Activated gamma-delta T cell treated with anti-CD3 and anti-CD28 coated beads, Interleukin-2, amount 50 U/mL, for 16 hours (primary cell): ENCODE measurements at regions not wholly inside any gene's neighbourhood (a gene's known extent, or its start where the extent isn't known, plus 50 kb on each side); places are given as distances from the start of the nearest gene placed in this dataset.

Experiments
- DNase-seq: peaks from one replicate; pipeline ENCODE4 v3.0.0-alpha.2; 2020; ENCODE audit warnings: low read depth

GRCh38 chr18:38586327-38586726 lies 1020.7 kb upstream of the CELF4 start:
- no peak for DNase-seq

GRCh38 chr18:38579764-38580163 lies 1014.2 kb upstream of the CELF4 start:
- no peak for DNase-seq

- DNase-seq = no peak
Measured at GRCh38 chr18:38576916-38577315, 1011.3 kb upstream of the CELF4 start.

- DNase-seq = no peak
Measured at GRCh38 chr18:38576349-38576748, 1010.8 kb upstream of the CELF4 start.

- DNase-seq = no peak
Measured at GRCh38 chr18:38575648-38576047, 1010.0 kb upstream of the CELF4 start.

GRCh38 chr18:38575023-38575422 lies 1009.4 kb upstream of the CELF4 start:
- no peak for DNase-seq

GRCh38 chr18:38572554-38573111 lies 1007.0 kb upstream of the CELF4 start:
- no peak for DNase-seq

GRCh38 chr18:38571651-38572050 lies 1006.1 kb upstream of the CELF4 start:
- DNase-seq = no peak

- DNase-seq = no peak
Measured at GRCh38 chr18:38565513-38565912, 999.9 kb upstream of the CELF4 start.

- no peak for DNase-seq
Measured at GRCh38 chr18:38563396-38563980, 997.9 kb upstream of the CELF4 start.

GRCh38 chr18:38557006-38557405 lies 991.4 kb upstream of the CELF4 start:
- no peak for DNase-seq

- DNase-seq = no peak
Measured at GRCh38 chr18:38552732-38553321, 987.2 kb upstream of the CELF4 start.

GRCh38 chr18:38551881-38552280 lies 986.3 kb upstream of the CELF4 start:
- no peak for DNase-seq

GRCh38 chr18:38545071-38545470 lies 979.5 kb upstream of the CELF4 start:
- no peak for DNase-seq

- DNase-seq = no peak
Measured at GRCh38 chr18:38539856-38540255, 974.3 kb upstream of the CELF4 start.

- DNase-seq = no peak
Measured at GRCh38 chr18:38539371-38539770, 973.8 kb upstream of the CELF4 start.

- no peak for DNase-seq
Measured at GRCh38 chr18:38534073-38534472, 968.5 kb upstream of the CELF4 start.

GRCh38 chr18:38526922-38527321 lies 961.3 kb upstream of the CELF4 start:
- DNase-seq = no peak

- DNase-seq = no peak
Measured at GRCh38 chr18:38525039-38525438, 959.4 kb upstream of the CELF4 start.

GRCh38 chr18:38520786-38521185 lies 955.2 kb upstream of the CELF4 start:
- no peak for DNase-seq

GRCh38 chr18:38502539-38502938 lies 936.9 kb upstream of the CELF4 start:
- no peak for DNase-seq

GRCh38 chr18:38497266-38497665 lies 931.7 kb upstream of the CELF4 start:
- no peak for DNase-seq

- DNase-seq = no peak
Measured at GRCh38 chr18:38496222-38496793, 930.7 kb upstream of the CELF4 start.

GRCh38 chr18:38494065-38494464 lies 928.5 kb upstream of the CELF4 start:
- DNase-seq = no peak
